Endothelial cell of umbilical vein (primary cell): ENCODE measurements at regions not wholly inside any gene's neighbourhood (a gene's known extent, or its start where the extent isn't known, plus 50 kb on each side); places are given as distances from the start of the nearest gene placed in this dataset.

ENCODE experiments used
- BruUV-seq: library from RNA; stranded (reverse); fragments of 400-500 nt; replicated peaks from 2 replicates; lab custom pipeline; 2021; lab: Mats Ljungman, UMichigan
- CTCF ChIA-PET: fragments of 300-600, 350-600 bp; sonication (Branson Sonifier 250); formaldehyde crosslinking; loops from one replicate; lab custom pipeline; 2021; ENCODE audit warnings: antibody characterized with exemption, inconsistent platforms; lab: Charles Lee
- POLR2A ChIA-PET: fragments of 300-600, 350-600 bp; sonication (Branson Sonifier 250); formaldehyde crosslinking; loops from one replicate; lab custom pipeline; 2021; ENCODE audit warnings: antibody characterized with exemption, inconsistent platforms; lab: Charles Lee
- DNase-seq: peaks from one replicate; pipeline ENCODE4 v3.0.0-alpha.2; 2011; ENCODE audit warnings: low read depth, low spot score
- FAIRE-seq: peaks from 2 replicates; lab custom pipeline; 2011; peaks lifted over from hg19 to GRCh38; lab: Jason Lieb, UNC
- H2AFZ ChIP-seq: 2 replicates; pipeline ENCODE4 v1.6.0; 2012; ENCODE audit warnings: low read depth, low read length, control low read depth, inconsistent platforms
- H3K27ac ChIP-seq: 2 replicates; pipeline ENCODE4 v1.5.1; 2011; ENCODE audit warnings: low read depth, mild to moderate bottlenecking, control low read depth, low read length, moderate library complexity; ENCODE audit not compliant: insufficient read depth
- H3K27me3 ChIP-seq, 2 experiments: 2 replicates each; pipeline versions ENCODE4 v1.6.0 to v1.6.1; 2011; ENCODE audit warnings: low read length in 2 of 2, mixed read lengths in 1 of 2; ENCODE audit not compliant: control insufficient read depth in 2 of 2, insufficient read depth in 2 of 2
- H3K36me3 ChIP-seq, 2 experiments: 2 replicates in 1 of 2; 3 replicates in 1 of 2; pipeline ENCODE4 v1.5.1; 2011; ENCODE audit warnings: low read length in 2 of 2, mild to moderate bottlenecking in 1 of 2, moderate library complexity in 1 of 2; ENCODE audit not compliant: control insufficient read depth in 2 of 2, insufficient read depth in 2 of 2; ENCODE audit errors: extremely low read depth in 1 of 2
- H3K4me1 ChIP-seq: 3 replicates; pipeline ENCODE4 v1.5.1; 2011; ENCODE audit warnings: mild to moderate bottlenecking, low read length; ENCODE audit not compliant: control insufficient read depth, insufficient read depth; ENCODE audit errors: extremely low read depth
- H3K4me2 ChIP-seq: 2 replicates; pipeline ENCODE4 v1.6.1; 2011; ENCODE audit warnings: low read length, control low read depth, mixed read lengths; ENCODE audit not compliant: insufficient read depth
- H3K4me3 ChIP-seq, 3 experiments: fragments of 200-600 bp in 1 of 3; sonication (generic), shearing (Covaris generic) in 1 of 3; replicated peaks in 1 of 3; 2 replicates each; pipeline ENCODE4 v1.5.1; 2011 to 2016; ENCODE audit warnings: control low read depth in 3 of 3, low read length in 3 of 3, mild to moderate bottlenecking in 2 of 3, inconsistent platforms in 1 of 3, low read depth in 1 of 3, moderate library complexity in 1 of 3; ENCODE audit not compliant: insufficient read depth in 1 of 3
- H3K79me2 ChIP-seq: 2 replicates; pipeline ENCODE4 v1.6.0; 2012; ENCODE audit warnings: low read length, inconsistent platforms; ENCODE audit not compliant: control insufficient read depth, insufficient read depth
- H3K9ac ChIP-seq: replicated peaks from 2 replicates; pipeline ENCODE3; 2011; ENCODE audit warnings: low read length, control low read depth; ENCODE audit not compliant: insufficient read depth; ENCODE audit errors: extremely low read depth
- H3K9me1 ChIP-seq: replicated peaks from 3 replicates; pipeline ENCODE4 v1.6.0; 2011; ENCODE audit warnings: mild to moderate bottlenecking, low read length; ENCODE audit not compliant: control insufficient read depth, insufficient read depth; ENCODE audit errors: extremely low read depth
- H3K9me3 ChIP-seq: replicated peaks from 2 replicates; pipeline ENCODE4 v1.5.1; 2012; ENCODE audit warnings: low read length, inconsistent platforms; ENCODE audit not compliant: control insufficient read depth, insufficient read depth
- H4K20me1 ChIP-seq: replicated peaks from 2 replicates; pipeline ENCODE3; 2011; ENCODE audit warnings: mild to moderate bottlenecking, low read length; ENCODE audit not compliant: control insufficient read depth, insufficient read depth; ENCODE audit errors: extremely low read depth
- CTCF ChIP-seq, 2 donors: IDR thresholded peaks; 1 replicate in 1 of 2; 2 replicates in 1 of 2; pipeline ENCODE4 v1.5.1; 2011; ENCODE audit warnings: low read length in 2 of 2, mild to moderate bottlenecking in 2 of 2, moderate library complexity in 2 of 2, control low read depth in 1 of 2, inconsistent platforms in 1 of 2, low read depth in 1 of 2; ENCODE audit not compliant: insufficient read depth in 1 of 2; ENCODE audit errors: extremely low read depth in 1 of 2
- EZH2 ChIP-seq: IDR thresholded peaks from 2 replicates; pipeline ENCODE4 v1.6.1; 2012; ENCODE audit warnings: borderline replicate concordance, low read depth, mild to moderate bottlenecking, moderate library complexity, low read length, inconsistent platforms; ENCODE audit not compliant: severe bottlenecking
- FOS ChIP-seq: IDR thresholded peaks from 2 replicates; pipeline ENCODE4 v1.6.1; 2011; ENCODE audit warnings: mild to moderate bottlenecking, low read length, moderate library complexity, borderline replicate concordance; ENCODE audit not compliant: insufficient read depth
- GATA2 ChIP-seq: IDR thresholded peaks from 2 replicates; pipeline ENCODE4 v1.7.0; 2011; ENCODE audit warnings: low read depth, mild to moderate bottlenecking, moderate library complexity, mixed read lengths, low read length; ENCODE audit not compliant: insufficient read length, insufficient read depth
- JUN ChIP-seq: IDR thresholded peaks from 2 replicates; pipeline ENCODE4 v1.6.1; 2011; ENCODE audit warnings: borderline replicate concordance, low read depth; ENCODE audit not compliant: insufficient read length, insufficient read depth
- MAX ChIP-seq: IDR thresholded peaks from 2 replicates; pipeline ENCODE4 v1.6.1; 2011; ENCODE audit not compliant: insufficient read depth, insufficient read length
- MYC ChIP-seq: IDR thresholded peaks from one replicate; pipeline ENCODE4 v1.6.1; 2011; ENCODE audit warnings: mild to moderate bottlenecking, low read depth, low read length
- POLR2A ChIP-seq: IDR thresholded peaks from 2 replicates; pipeline ENCODE4 v1.6.1; 2012; ENCODE audit warnings: low read depth, mild to moderate bottlenecking, control low read depth, low read length
- POLR2AphosphoS5 ChIP-seq: IDR thresholded peaks from 2 replicates; pipeline ENCODE4 v1.6.1; 2012; ENCODE audit warnings: low read depth, mild to moderate bottlenecking, control low read depth, low read length, moderate library complexity; ENCODE audit not compliant: insufficient read depth
- dilution Hi-C: fragments of 300-500 bp; cut with MboI; formaldehyde crosslinking; loops from one replicate; pipeline ENCODE4 v1.15.0; 2019; ENCODE audit warnings: low sequenced_read_pairs; ENCODE audit not compliant: extremely low pct_ligation_motif_present
- intact Hi-C: fragments of 100-400 bp; cut with micrococcal nuclease; formaldehyde crosslinking; loops from one replicate; pipeline ENCODE4 v1.10.0; 2022

GRCh38 chr11:116079580-116079979 is 575.4 kb upstream of the CADM1 start:
- Histone ChIP-seq H3K9me3 (no peaks in the 10 kb centered on the region), H3K4me2 (no peak overlapping the region), H3K36me3 (no peaks in the 10 kb centered on the region), H3K9ac (no peak overlapping the region), H3K9me1 (no peaks in the 10 kb centered on the region), H3K4me3 (no peak overlapping the region), H4K20me1 (no peaks in the 10 kb centered on the region), H2AFZ (no peak overlapping the region), H3K4me1 (no peaks in the 10 kb centered on the region), H3K27ac (no peak overlapping the region), H3K27me3 (no peaks in the 10 kb centered on the region), H3K79me2 (no peaks in the 10 kb centered on the region)
- no TSS peak for BruUV-seq
- dilution Hi-C loops: no loop called here
- intact Hi-C loops: no loop called here
- TF ChIP-seq MYC (no peak), JUN (no peak)
- DNase-seq (no peak), FAIRE-seq (no peak)
- POLR2A ChIA-PET: no interaction called here
- CTCF ChIA-PET: no interaction called here

GRCh38 chr11:116078101-116078591 is 573.9 kb upstream of the CADM1 start:
- Histone ChIP-seq H3K4me3 (no peak overlapping the region), H3K4me2 (no peak overlapping the region), H3K4me1 (no peaks in the 10 kb centered on the region), H3K9me1 (no peaks in the 10 kb centered on the region), H3K9ac (no peak overlapping the region), H3K27me3 (no peaks in the 10 kb centered on the region), H3K9me3 (no peaks in the 10 kb centered on the region), H4K20me1 (no peaks in the 10 kb centered on the region), H3K36me3 (no peaks in the 10 kb centered on the region), H3K27ac (no peak overlapping the region), H3K79me2 (no peaks in the 10 kb centered on the region), H2AFZ (no peak overlapping the region)
- no peak for TF ChIP-seq JUN
- no peak for TF ChIP-seq POLR2A
- no peak for TF ChIP-seq FOS
- no peak for TF ChIP-seq MAX
- TF ChIP-seq GATA2: no peak
- TF ChIP-seq POLR2AphosphoS5: no peak
- TF ChIP-seq EZH2: no peak
- TF ChIP-seq CTCF (IDR thresholded peaks at IDR 0.05; ENCODE audit: extremely low read depth in 1 of 2, insufficient read depth in 1 of 2, low read depth in 1 of 2, low read length in 2 of 2): no peak
- no peak for TF ChIP-seq MYC
- DNase-seq (no peak), FAIRE-seq (no peak)
- dilution Hi-C loops: no loop called here
- intact Hi-C loops: no loop called here
- CTCF ChIA-PET: no interaction called here
- POLR2A ChIA-PET: no interaction called here
- no TSS peak for BruUV-seq
